Fibroblast of lung (primary cell): ENCODE measurements at regions not wholly inside any gene's neighbourhood (a gene's known extent, or its start where the extent isn't known, plus 50 kb on each side); places are given as distances from the start of the nearest gene placed in this dataset.

Experiments
- CTCF ChIP-seq, 2 donors: IDR thresholded peaks in 1 of 2; conservative IDR thresholded peaks in 1 of 2; 1 replicate in 1 of 2; 2 replicates in 1 of 2; pipeline ENCODE4 v1.5.1; 2011 to 2012; ENCODE audit warnings: low read length in 2 of 2, control low read depth in 1 of 2, inconsistent platforms in 1 of 2, low read depth in 1 of 2, mild to moderate bottlenecking in 1 of 2
- EZH2 ChIP-seq: IDR thresholded peaks from 2 replicates; pipeline ENCODE4 v1.5.1; 2012; ENCODE audit warnings: low read length, control low read depth, mild to moderate bottlenecking; ENCODE audit errors: missing control alignments

GRCh38 chr16:79865918-79866317 lies 265.4 kb upstream of the MAF start:
- no peak for TF ChIP-seq CTCF (conservative IDR thresholded peaks at IDR 0.05 in 1 of 2, IDR thresholded peaks at IDR 0.05 in 1 of 2; ENCODE audit: low read depth in 1 of 2, low read length in 2 of 2)
- TF ChIP-seq EZH2 = no peak
